ENCODE measurements at regions not wholly inside any gene's neighbourhood (a gene's known extent, or its start where the extent isn't known, plus 50 kb on each side); places are given as distances from the start of the nearest gene placed in this dataset.

- TF ChIP-seq CTCF (IDR thresholded peaks at IDR 0.05; ENCODE audit: low read length) = no peak
- no peak for TF ChIP-seq EZH2 (IDR thresholded peaks at IDR 0.05; ENCODE audit: borderline replicate concordance, low read length)
Observed at GRCh38 chr11:134779179-134779578, 367.1 kb upstream of the B3GAT1 start.

Measured in OCI-LY1 (cell line).